GM12878 (cell line): ENCODE measurements at regions not wholly inside any gene's neighbourhood (a gene's known extent, or its start where the extent isn't known, plus 50 kb on each side); places are given as distances from the start of the nearest gene placed in this dataset.
A peak's percentile ranks its signal among the peaks of the same experiment; 100 is the strongest.

Experiments used
- ATAC-seq: fragments of 200-7000 bp; cut with Tn5 transposase; 3 replicates; pipeline ENCODE4 v1.9.1; 2020; ENCODE audit warnings: mild to moderate bottlenecking, moderate library complexity
- BruUV-seq: library from RNA; stranded (reverse); fragments of 400-500 nt; replicated peaks from 2 replicates; lab custom pipeline; 2021; lab: Mats Ljungman, UMichigan
- CTCF ChIA-PET: fragments of 300-600 bp; sonication (Branson Sonifier 250); formaldehyde crosslinking; extraction: SDS; loops from one replicate; lab custom pipeline; 2021; ENCODE audit warnings: inconsistent platforms; lab: Yijun Ruan, JAX
- POLR2A ChIA-PET: fragments of 350-600 bp; formaldehyde crosslinking; extraction: SDS; loops from one replicate; lab custom pipeline; 2021; ENCODE audit warnings: inconsistent platforms; lab: Charles Lee
- RAD21 ChIA-PET: fragments of 300-600 bp; sonication (Branson Sonifier 250); formaldehyde crosslinking; loops from one replicate; lab custom pipeline; 2023; ENCODE audit warnings: antibody characterized with exemption; ENCODE audit not compliant: unreplicated experiment; lab: Charles Lee
- SMC1A ChIA-PET: fragments of 300-600 bp; sonication (Branson Sonifier 250); formaldehyde crosslinking; loops from one replicate; lab custom pipeline; 2023; ENCODE audit not compliant: unreplicated experiment, uncharacterized antibody; lab: Charles Lee
- DNase-seq: peaks from one replicate; pipeline ENCODE4 v3.0.0-alpha.2; 2011; ENCODE audit warnings: low read depth, low spot score
- FAIRE-seq: peaks from 3 replicates; lab custom pipeline; 2011; peaks lifted over from hg19 to GRCh38; lab: Jason Lieb, UNC
- H2AFZ ChIP-seq: 2 replicates; pipeline ENCODE4 v1.6.0; 2011; ENCODE audit warnings: low read depth, low read length, control low read depth; ENCODE audit not compliant: control insufficient read depth
- H3K27ac ChIP-seq: 2 replicates; pipeline ENCODE4 v1.5.1; 2011; ENCODE audit warnings: control low read depth; ENCODE audit not compliant: control insufficient read depth, insufficient read depth
- H3K27me3 ChIP-seq, 2 experiments: replicated peaks in 1 of 2; 2 replicates each; pipeline versions ENCODE4 v1.6.0 to v1.6.1; 2011; ENCODE audit warnings: low read length in 1 of 2; ENCODE audit not compliant: control insufficient read depth in 2 of 2, insufficient read depth in 2 of 2
- H3K36me3 ChIP-seq, 2 experiments: 2 replicates each; pipeline ENCODE4 v1.5.1; 2011; ENCODE audit warnings: low read length in 1 of 2; ENCODE audit not compliant: control insufficient read depth in 2 of 2, insufficient read depth in 2 of 2
- H3K4me1 ChIP-seq: 2 replicates; pipeline ENCODE4 v1.6.1; 2011; ENCODE audit warnings: mild to moderate bottlenecking, low read length, moderate library complexity, mixed read lengths; ENCODE audit not compliant: control insufficient read depth, insufficient read depth
- H3K4me2 ChIP-seq: 2 replicates; pipeline ENCODE4 v1.6.0; 2011; ENCODE audit warnings: control low read depth; ENCODE audit not compliant: control insufficient read depth, insufficient read depth
- H3K4me3 ChIP-seq: fragments of 200-600 bp; sonication (generic); 2 replicates; pipeline ENCODE4 v1.5.1; 2016
- H3K79me2 ChIP-seq: 2 replicates; pipeline ENCODE4 v1.6.0; 2011; ENCODE audit warnings: low read length; ENCODE audit not compliant: control insufficient read depth, insufficient read depth
- H3K9ac ChIP-seq: 2 replicates; pipeline ENCODE4 v1.8.0; 2011; ENCODE audit warnings: low read length, control low read depth, mixed read lengths; ENCODE audit not compliant: control insufficient read depth, insufficient read depth
- H3K9me3 ChIP-seq: replicated peaks from 3 replicates; pipeline ENCODE4 v1.5.1; 2011; ENCODE audit warnings: mild to moderate bottlenecking, low read length; ENCODE audit not compliant: control insufficient read depth, insufficient read depth
- H4K20me1 ChIP-seq: 2 replicates; pipeline ENCODE4 v1.6.0; 2011; ENCODE audit not compliant: control insufficient read depth, insufficient read depth
- BRCA1 ChIP-seq: IDR thresholded peaks from 2 replicates; pipeline ENCODE4 v1.6.1; 2011; ENCODE audit warnings: low read depth, low read length, improper control_type of control experiment
- DPF2 ChIP-seq: fragments of 450-650 bp; IDR thresholded peaks from 2 replicates; pipeline ENCODE4 v1.6.1; 2017; ENCODE audit warnings: mild to moderate bottlenecking
- E4F1 ChIP-seq: fragments of 450-650 bp; IDR thresholded peaks from 2 replicates; pipeline ENCODE4 v1.6.1; 2018; ENCODE audit warnings: borderline replicate concordance, mild to moderate bottlenecking; ENCODE audit not compliant: partially characterized antibody
- ESRRA ChIP-seq: IDR thresholded peaks from 2 replicates; pipeline ENCODE4 v1.6.1; 2012; ENCODE audit warnings: mild to moderate bottlenecking, low read length, improper control_type of control experiment
- IKZF2 ChIP-seq, 2 experiments: fragments of 450-650 bp; IDR thresholded peaks; 2 replicates each; pipeline ENCODE4 v1.6.1; 2017; ENCODE audit warnings: mild to moderate bottlenecking in 2 of 2, moderate library complexity in 2 of 2
- NKRF ChIP-seq: fragments of 450-650 bp; conservative IDR thresholded peaks from 2 replicates; pipeline ENCODE4 v1.6.1; 2017; ENCODE audit warnings: mild to moderate bottlenecking, moderate library complexity
- SMARCA5 ChIP-seq: fragments of 450-650 bp; IDR thresholded peaks from 2 replicates; pipeline ENCODE4 v1.6.1; 2017; ENCODE audit warnings: mild to moderate bottlenecking
- SPI1 ChIP-seq: IDR thresholded peaks from 2 replicates; pipeline ENCODE4 v1.6.1; 2011; ENCODE audit warnings: low read depth, mild to moderate bottlenecking, low read length, moderate library complexity, borderline replicate concordance; ENCODE audit not compliant: insufficient read depth
- ZBTB33 ChIP-seq: fragments of 450-650 bp; IDR thresholded peaks from 2 replicates; pipeline ENCODE4 v1.6.1; 2017; ENCODE audit warnings: mild to moderate bottlenecking
- WGBS: methylation state at CpG from one replicate; pipeline ENCODE4 v1.1.6; 2016; ENCODE audit warnings: low lambda C conversion rate; ENCODE audit not compliant: insufficient replicate concordance, insufficient coverage; ENCODE audit errors: missing lambda C conversion rate; 5-methylcytosine and 5-hydroxymethylcytosine counted together
- in situ Hi-C: fragments of 300-500 bp; cut with MboI; formaldehyde crosslinking; loops from 9 replicates; pipeline ENCODE4 v1.14.3; 2018; ENCODE audit warnings: mixed read lengths
- intact Hi-C: fragments of 100-400 bp; cut with micrococcal nuclease; formaldehyde crosslinking; loops from one replicate; pipeline ENCODE4 v1.14.2; 2022; ENCODE audit not compliant: unreplicated experiment

GRCh38 chr10:32199714-32200394 lies 143.6 kb upstream of the KIF5B start:
- FAIRE-seq, result no peak
- Histone ChIP-seq H3K36me3 (no peaks in the 10 kb centered on the region), H3K9me3 (no peaks in the 10 kb centered on the region), H3K27ac (no peak overlapping the region), H3K4me1 (peaks cover 3% of the 10 kb centered on the region), H3K27me3 (no peaks in the 10 kb centered on the region), H2AFZ (no peak overlapping the region; the same call in 1 of the 2 replicates), H4K20me1 (no peaks in the 10 kb centered on the region), H3K9ac (no peak overlapping the region)
- SMC1A ChIA-PET, result interaction anchor here (0.7 to 1.4 kb wide), 4 partner anchors 11 to 318 kb away, joined by 3 to 4 read pairs (median 3); no protein-coding TSS in a partner anchor
- in situ Hi-C loops, result no loop called here
- CTCF ChIA-PET, result interaction anchor here (0.6 to 2.0 kb wide), 7 partner anchors 9 to 252 kb away, joined by 3 to 13 read pairs (median 5); no protein-coding TSS in a partner anchor
- no peak for TF ChIP-seq E4F1
- peak; percentile 71; the same call in 1 of the 2 replicates for TF ChIP-seq SPI1
- TF ChIP-seq NKRF, result no peak
- no peak for TF ChIP-seq SMARCA5
- no peak for TF ChIP-seq ESRRA
- no peak for TF ChIP-seq DPF2
- TF ChIP-seq ZBTB33, result no peak
- peak in 1 of 2 experiments; percentile 20; a peak in 1 of 4 replicates for TF ChIP-seq IKZF2 (IDR thresholded peaks at IDR 0.05)
- no peak for TF ChIP-seq BRCA1
- TF ChIP-seq, all 136 proteins: peak for 2
- DNase-seq (no peak), ATAC-seq (peak; percentile 79)
- RAD21 ChIA-PET, result interaction anchor here (0.6 to 2.1 kb wide), 6 partner anchors 7 to 1119 kb away, joined by 3 to 4 read pairs (median 4); no protein-coding TSS in a partner anchor
- intact Hi-C loops, result loop anchor here (10.0 kb wide), 1 partner anchor 365 kb away; no protein-coding TSS in a partner anchor
- BruUV-seq, result no TSS peak
- Histone ChIP-seq H3K4me3 (no peak overlapping the region), H3K79me2 (no peaks in the 10 kb centered on the region), H3K4me2 (no peak overlapping the region)
- POLR2A ChIA-PET, result no interaction called here
- 35% methylated on average over 5 of the region's 5 CpGs for WGBS
